H1 (cell line): ENCODE measurements at regions not wholly inside any gene's neighbourhood (a gene's known extent, or its start where the extent isn't known, plus 50 kb on each side); places are given as distances from the start of the nearest gene placed in this dataset.

Source experiments
- TF ChIP-seq, protein P1 (sequence below): fragments of 300-600 bp; sonication (generic); IDR thresholded peaks from 2 replicates; pipeline ENCODE4 v1.7.1; 2012; ENCODE audit warnings: low read length, moderate library complexity, mild to moderate bottlenecking, inconsistent platforms; ENCODE audit not compliant: insufficient replicate concordance

DNA sequence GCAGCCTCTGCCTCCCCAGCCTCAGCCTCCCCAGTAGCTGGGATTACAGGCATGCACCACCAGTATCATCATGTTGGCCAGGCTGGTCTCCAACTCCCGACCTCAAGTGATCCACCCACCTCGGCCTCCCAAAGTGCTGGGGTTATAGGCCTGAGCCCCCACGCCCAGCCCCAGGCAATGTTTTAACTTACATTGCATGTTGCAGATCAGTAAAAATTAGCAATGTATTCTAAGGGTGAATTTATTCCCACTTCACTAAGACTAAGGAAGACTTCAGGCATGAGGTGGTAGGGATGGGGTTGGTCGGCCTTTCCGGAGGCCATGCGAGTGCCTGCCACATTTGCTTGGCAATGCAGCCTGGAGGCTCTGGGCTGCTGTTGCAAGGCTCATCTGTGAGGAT, 66.8 kb upstream of the JDP2 start (continued):
- TF ChIP-seq, protein P1, sequence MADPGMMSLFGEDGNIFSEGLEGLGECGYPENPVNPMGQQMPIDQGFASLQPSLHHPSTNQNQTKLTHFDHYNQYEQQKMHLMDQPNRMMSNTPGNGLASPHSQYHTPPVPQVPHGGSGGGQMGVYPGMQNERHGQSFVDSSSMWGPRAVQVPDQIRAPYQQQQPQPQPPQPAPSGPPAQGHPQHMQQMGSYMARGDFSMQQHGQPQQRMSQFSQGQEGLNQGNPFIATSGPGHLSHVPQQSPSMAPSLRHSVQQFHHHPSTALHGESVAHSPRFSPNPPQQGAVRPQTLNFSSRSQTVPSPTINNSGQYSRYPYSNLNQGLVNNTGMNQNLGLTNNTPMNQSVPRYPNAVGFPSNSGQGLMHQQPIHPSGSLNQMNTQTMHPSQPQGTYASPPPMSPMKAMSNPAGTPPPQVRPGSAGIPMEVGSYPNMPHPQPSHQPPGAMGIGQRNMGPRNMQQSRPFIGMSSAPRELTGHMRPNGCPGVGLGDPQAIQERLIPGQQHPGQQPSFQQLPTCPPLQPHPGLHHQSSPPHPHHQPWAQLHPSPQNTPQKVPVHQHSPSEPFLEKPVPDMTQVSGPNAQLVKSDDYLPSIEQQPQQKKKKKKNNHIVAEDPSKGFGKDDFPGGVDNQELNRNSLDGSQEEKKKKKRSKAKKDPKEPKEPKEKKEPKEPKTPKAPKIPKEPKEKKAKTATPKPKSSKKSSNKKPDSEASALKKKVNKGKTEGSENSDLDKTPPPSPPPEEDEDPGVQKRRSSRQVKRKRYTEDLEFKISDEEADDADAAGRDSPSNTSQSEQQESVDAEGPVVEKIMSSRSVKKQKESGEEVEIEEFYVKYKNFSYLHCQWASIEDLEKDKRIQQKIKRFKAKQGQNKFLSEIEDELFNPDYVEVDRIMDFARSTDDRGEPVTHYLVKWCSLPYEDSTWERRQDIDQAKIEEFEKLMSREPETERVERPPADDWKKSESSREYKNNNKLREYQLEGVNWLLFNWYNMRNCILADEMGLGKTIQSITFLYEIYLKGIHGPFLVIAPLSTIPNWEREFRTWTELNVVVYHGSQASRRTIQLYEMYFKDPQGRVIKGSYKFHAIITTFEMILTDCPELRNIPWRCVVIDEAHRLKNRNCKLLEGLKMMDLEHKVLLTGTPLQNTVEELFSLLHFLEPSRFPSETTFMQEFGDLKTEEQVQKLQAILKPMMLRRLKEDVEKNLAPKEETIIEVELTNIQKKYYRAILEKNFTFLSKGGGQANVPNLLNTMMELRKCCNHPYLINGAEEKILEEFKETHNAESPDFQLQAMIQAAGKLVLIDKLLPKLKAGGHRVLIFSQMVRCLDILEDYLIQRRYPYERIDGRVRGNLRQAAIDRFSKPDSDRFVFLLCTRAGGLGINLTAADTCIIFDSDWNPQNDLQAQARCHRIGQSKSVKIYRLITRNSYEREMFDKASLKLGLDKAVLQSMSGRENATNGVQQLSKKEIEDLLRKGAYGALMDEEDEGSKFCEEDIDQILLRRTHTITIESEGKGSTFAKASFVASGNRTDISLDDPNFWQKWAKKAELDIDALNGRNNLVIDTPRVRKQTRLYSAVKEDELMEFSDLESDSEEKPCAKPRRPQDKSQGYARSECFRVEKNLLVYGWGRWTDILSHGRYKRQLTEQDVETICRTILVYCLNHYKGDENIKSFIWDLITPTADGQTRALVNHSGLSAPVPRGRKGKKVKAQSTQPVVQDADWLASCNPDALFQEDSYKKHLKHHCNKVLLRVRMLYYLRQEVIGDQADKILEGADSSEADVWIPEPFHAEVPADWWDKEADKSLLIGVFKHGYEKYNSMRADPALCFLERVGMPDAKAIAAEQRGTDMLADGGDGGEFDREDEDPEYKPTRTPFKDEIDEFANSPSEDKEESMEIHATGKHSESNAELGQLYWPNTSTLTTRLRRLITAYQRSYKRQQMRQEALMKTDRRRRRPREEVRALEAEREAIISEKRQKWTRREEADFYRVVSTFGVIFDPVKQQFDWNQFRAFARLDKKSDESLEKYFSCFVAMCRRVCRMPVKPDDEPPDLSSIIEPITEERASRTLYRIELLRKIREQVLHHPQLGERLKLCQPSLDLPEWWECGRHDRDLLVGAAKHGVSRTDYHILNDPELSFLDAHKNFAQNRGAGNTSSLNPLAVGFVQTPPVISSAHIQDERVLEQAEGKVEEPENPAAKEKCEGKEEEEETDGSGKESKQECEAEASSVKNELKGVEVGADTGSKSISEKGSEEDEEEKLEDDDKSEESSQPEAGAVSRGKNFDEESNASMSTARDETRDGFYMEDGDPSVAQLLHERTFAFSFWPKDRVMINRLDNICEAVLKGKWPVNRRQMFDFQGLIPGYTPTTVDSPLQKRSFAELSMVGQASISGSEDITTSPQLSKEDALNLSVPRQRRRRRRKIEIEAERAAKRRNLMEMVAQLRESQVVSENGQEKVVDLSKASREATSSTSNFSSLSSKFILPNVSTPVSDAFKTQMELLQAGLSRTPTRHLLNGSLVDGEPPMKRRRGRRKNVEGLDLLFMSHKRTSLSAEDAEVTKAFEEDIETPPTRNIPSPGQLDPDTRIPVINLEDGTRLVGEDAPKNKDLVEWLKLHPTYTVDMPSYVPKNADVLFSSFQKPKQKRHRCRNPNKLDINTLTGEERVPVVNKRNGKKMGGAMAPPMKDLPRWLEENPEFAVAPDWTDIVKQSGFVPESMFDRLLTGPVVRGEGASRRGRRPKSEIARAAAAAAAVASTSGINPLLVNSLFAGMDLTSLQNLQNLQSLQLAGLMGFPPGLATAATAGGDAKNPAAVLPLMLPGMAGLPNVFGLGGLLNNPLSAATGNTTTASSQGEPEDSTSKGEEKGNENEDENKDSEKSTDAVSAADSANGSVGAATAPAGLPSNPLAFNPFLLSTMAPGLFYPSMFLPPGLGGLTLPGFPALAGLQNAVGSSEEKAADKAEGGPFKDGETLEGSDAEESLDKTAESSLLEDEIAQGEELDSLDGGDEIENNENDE, result no peak
- TF ChIP-seq, all 59 proteins: peak for 0
